ENCODE measurements at regions not wholly inside any gene's neighbourhood (a gene's known extent, or its start where the extent isn't known, plus 50 kb on each side); places are given as distances from the start of the nearest gene placed in this dataset.
"Not testable (repeated sequence)": the region's sequence is repeated elsewhere in the genome, so short reads cannot be mapped to it uniquely, and the experiment has no call there.

DNA sequence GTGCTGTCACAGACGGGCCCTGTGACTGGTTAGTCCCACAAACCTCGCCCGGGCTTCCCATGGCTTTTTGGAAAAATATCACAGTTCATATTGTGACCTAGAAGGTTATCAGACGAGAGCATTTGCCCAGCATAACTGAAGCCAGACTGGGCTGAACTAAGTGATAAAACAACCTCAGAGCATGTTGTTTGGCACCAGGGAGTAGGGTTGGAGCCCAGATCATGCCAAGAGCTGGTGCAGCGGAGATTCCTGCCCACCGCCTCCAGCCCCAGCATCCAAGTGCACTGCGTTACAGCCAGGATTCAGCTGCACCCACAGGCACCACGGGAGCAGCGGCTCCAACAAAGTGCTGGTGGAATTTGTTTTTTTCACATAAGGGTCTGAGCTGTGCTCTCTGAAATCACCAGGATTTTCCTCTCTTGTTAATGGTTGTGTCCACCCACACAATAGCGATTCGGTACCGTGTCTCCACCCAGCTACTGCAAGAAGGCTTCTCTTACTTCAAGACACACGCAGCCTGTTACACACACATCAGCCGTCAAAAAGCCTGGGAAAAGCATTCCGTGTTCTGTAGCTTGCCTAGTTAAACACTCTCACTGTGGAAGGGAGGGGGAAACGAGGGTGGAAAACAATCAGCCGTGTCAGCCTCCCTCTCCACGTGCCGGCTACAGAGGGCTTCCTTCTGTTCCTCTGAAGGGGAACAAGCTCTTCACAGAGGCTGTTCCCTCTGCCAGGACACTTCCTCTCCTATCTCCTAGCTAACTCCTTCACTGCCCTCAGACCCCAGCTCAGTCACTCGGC is 273.8 kb downstream of the C16orf95 start:
- DNase-seq, result no peak

DNA sequence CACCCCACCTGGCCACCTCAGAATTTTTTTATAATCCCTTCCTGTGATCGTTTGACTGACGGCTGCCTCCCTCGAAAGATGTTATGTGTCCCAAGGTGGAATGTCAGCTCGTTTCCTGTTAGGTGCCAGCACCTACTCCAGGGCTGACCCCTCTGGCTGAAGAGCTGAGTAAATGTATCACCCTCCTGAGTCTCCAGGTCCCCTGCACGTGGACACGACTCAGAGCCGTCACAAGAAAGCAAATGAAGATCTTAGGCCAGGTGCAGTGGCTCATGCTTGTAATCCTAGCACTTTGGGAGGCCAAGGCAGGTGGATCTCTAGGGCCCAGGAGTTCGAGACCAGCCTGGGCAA is 273.2 kb downstream of the C16orf95 start:
- DNase-seq, result no peak

GRCh38 chr16:87044829-87045228 is 272.4 kb downstream of the C16orf95 start:
- DNase-seq, result no peak

GRCh38 chr16:87045466-87046216 is 271.6 kb downstream of the C16orf95 start:
- DNase-seq, result no peak

DNA sequence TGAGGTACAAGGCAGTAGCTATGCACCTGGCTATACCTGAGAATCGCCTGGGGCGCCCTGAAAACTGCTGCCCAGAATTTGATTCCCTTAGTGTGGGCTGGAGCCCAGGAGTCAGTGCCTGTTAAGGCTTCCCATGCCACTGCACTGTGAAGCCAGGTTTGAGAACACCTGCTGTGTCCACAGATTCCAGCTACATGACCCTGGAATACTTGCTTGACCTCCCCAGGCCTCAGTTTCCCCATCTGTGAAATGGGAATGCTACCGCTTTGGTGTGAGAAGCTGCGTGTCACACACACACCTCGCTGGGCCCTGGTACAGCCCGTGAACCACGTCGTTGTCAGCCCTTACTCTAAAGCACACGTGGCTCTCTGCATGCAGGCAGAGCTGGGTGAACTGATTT is 271.0 kb downstream of the C16orf95 start:
- no peak for DNase-seq

- no peak for DNase-seq
Observed at GRCh38 chr16:87047221-87048037, 269.8 kb downstream of the C16orf95 start.

DNA sequence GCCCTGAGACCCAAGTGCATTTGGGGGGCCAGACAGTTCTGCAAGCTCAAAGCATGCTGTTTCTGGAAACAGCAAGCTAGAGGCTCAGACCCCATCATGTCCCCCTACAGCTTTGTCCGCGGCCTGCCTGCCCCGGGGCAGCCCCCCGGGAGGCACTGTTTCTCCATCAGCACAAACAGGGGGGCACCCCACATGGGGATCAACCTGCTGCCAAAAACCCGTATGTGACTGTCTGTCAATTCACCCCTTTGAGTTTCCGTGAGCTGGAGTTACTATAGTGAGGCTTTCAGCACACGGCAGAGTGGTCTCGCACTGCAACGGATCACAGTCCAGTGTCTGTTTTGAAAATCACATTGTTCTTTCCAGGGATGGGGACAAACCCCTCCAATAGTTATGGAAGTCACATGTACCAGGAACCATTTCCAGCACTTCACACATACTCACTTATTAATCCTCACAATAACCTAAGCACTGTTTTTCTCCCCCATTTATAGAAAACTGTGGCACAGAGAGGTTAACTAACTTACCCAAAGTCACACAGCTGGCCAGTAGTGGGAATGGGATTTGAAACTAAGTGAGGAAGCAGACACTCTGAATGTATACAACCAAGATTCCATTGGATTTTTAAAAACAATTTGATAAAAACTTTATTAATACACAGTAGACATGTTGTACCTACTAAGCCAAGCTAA is 269.0 kb downstream of the C16orf95 start:
- no peak for DNase-seq

- no peak for DNase-seq
Observed at GRCh38 chr16:87048730-87049115, 268.5 kb downstream of the C16orf95 start.

DNA sequence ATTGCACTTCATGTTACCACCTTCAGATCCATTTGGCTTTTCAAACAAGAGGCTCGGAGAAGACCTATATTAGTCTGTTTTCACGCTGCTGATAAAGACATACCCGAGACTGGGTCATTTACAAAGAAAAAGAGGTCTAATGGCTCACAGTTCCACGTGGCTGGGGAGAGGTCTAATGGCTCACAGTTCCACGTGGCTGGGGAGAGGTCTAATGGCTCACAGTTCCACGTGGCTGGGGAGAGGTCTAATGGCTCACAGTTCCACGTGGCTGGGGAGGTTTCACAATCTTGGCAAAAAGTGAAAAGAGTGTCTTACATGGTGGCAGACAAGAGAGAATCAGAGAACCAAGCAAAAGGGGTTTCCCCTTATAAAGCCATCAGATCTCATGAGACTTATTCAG is 268.0 kb downstream of the C16orf95 start:
- DNase-seq, result not testable (repeated sequence)

GRCh38 chr16:87050142-87050541 is 267.1 kb downstream of the C16orf95 start:
- no peak for DNase-seq

DNA sequence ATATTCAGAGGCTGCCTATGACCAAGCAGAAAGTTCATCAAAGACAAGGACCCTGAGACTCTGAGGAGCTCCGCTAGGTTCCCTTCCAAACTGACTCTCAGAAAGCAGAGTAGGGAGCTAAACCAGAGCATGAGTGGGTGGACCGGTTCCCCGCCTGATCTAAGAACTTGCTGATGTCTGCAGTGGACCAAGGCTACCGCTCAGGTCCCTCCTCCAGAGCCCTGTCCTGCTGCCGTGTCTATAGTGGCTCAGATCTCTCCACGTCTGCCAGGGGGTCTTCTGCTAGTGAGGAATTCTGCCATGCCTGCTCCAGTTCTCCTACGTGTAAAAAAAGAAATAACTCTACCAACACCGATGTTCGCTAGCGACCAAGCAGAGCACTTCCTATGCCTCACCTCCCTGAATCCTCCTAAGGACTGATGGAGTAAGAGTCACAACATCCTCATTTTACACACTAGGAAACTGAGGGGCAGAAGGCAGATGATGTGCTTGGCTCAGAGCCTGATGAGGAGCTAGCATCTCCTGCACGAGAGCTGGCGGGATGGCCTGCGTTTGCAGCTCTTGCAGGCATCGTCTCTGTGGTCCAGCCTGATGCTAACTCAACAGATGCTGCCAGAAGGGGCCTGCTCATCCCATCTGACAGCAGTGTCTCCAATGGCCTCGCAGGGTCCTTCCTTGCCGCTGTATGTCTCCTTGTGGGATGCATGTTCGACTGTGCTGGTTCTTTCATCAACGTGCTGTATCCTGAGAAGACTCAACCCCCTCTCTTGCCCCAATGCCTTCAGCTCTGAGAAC is 265.5 kb downstream of the C16orf95 start:
- no peak for DNase-seq

GRCh38 chr16:87052506-87052905 is 264.7 kb downstream of the C16orf95 start:
- no peak for DNase-seq

- DNase-seq, result no peak
Observed at GRCh38 chr16:87053016-87053982, 263.9 kb downstream of the C16orf95 start.

DNA sequence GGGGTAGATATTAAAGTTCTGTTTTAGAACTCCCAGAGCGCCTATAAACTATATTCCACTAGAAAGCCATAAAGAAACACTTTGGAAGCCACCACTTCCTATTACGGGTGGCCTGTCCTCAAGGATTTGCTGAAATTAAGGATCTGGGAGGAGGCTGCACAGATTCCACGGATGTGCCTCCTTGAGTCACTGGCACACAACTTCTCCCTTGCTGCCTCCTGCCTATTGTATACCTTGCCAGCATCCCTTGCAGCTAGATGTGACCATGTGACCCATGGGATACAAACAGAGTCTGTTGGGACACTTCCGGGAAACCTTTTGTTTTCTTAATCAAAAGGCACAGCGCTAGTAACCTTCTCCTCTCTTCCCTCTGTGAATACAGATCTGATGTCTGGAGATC is 263.0 kb downstream of the C16orf95 start:
- DNase-seq, result no peak

- DNase-seq, result no peak
Observed at GRCh38 chr16:87054856-87055255, 262.3 kb downstream of the C16orf95 start.

DNA sequence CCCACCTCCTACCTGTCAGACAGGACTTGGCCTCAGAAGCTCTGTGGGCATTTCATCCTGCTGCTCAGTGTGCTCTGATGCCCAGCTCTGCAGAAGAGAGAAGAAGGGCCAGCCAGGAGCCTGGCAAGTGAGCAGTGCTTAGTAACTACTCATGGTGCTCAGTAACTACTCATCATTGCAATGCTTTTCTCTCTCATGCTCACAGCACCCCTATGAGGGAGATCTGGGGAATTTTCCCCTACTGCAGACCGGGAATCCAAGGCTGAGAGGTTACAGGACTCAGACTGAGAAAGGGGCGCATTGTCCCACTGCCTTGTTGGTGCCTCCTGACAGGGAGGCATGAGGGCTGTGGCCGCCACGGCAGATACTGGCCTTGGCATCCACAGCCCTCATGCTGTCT is 261.1 kb downstream of the C16orf95 start:
- no peak for DNase-seq

DNA sequence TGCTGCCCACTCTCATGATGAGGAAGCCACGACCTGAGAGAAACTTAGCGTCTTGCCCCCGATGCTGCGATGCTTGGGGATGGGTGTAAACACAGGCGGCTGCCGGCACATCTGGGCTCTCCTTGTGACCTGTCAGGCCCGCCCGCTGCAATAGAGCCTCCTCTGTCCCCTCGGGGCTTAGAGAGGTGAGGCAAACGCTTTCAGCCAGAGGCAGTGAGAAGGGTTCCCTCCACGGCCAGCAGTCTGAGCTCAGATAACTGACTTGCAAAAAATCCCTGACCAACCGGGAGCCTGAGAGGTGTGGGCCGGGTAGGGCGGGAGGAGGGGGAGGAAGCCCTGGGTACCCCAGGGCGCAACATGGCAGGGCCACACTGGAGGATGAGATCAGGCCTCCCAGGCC is 260.6 kb downstream of the C16orf95 start:
- no peak for DNase-seq

- no peak for DNase-seq
Observed at GRCh38 chr16:87057211-87057881, 259.8 kb downstream of the C16orf95 start.

DNA sequence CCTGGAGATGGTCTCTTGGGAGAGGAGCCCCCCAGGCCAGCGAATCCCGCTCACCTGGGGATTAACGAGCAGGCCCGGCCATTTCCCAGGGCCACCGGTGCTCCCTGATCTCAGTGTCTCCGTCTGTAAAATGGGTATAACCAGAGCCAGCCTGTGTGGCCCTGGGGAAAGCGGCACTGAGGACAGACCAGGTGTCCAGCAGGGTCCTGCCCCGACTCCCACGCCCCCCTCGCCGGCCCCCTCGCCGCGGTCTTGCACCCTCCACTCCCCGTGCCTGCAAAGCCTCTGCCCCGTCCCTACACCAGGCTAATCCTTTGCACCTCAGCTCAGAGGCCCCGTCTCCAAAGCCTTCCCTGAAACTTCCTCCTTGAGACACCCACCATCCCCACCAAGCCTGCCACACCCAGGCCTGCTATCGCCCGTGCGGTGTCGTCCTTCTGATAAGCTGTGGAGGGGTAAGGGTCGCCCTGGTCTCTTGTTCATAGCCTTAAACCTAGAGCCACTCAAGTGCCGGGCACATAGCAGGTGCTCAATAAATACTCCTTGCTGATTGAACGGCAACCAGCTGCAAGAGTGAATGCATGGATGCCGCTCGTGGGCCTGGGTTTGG is 259.1 kb downstream of the C16orf95 start:
- no peak for DNase-seq

GRCh38 chr16:87058728-87059250 is 258.4 kb downstream of the C16orf95 start:
- DNase-seq, result no peak

Data from NCI-H526 treated with DMSO at 0.1 percent for 48 hours (cell line).